ENCODE measurements at regions not wholly inside any gene's neighbourhood (a gene's known extent, or its start where the extent isn't known, plus 50 kb on each side); places are given as distances from the start of the nearest gene placed in this dataset.

DNA sequence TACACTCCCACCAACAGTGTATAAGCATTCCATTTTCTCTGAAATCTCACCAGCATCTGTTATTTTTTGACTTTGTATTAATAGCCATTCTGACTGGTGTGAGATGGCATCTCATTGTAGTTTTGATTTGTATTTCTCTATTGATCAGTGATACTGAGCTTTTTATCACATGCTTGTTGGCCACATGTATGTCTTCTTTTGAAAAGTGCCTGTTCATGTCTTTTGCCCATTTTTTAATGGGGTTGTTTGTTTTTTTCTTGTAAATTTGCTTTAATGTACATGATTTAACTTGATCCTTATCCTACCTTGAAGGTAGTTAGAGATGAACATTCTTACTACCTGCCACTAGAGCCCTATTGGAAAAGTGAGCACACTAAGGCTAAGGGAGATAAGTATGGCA, 151.2 kb upstream of the KIF2A start:
- Histone ChIP-seq H3K4me2 (ENCODE audit: insufficient read depth, low read length) (no peak overlapping the region), H3K36me3 (ENCODE audit: insufficient read depth, low read length) (no peaks in the 10 kb centered on the region), H3K4me3 (ENCODE audit: low read depth in 1 of 2, low read length in 2 of 2) (no peak overlapping the region), H4K20me1 (ENCODE audit: insufficient read depth, low read length) (no peaks in the 10 kb centered on the region), H3K79me2 (ENCODE audit: insufficient read depth, low read length) (no peaks in the 10 kb centered on the region), H3K27ac (ENCODE audit: low read length) (no peak overlapping the region), H3K9me3 (ENCODE audit: insufficient read depth, low read length, severe bottlenecking) (peaks cover 6% of the 10 kb centered on the region), H3K4me1 (ENCODE audit: insufficient read depth, low read length) (peaks cover 5% of the 10 kb centered on the region), H3K9ac (ENCODE audit: low read depth, low read length) (no peak overlapping the region), H3K27me3 (ENCODE audit: insufficient read depth, low read length, poor library complexity) (no peaks in the 10 kb centered on the region), H2AFZ (ENCODE audit: low read depth, low read length) (no peak overlapping the region)
- ATAC-seq (ENCODE audit: insufficient read depth, low read depth) (no peak), DNase-seq (no peak)
- TF ChIP-seq EZH2 (IDR thresholded peaks at IDR 0.05; ENCODE audit: borderline replicate concordance, low read depth, low read length, severe bottlenecking), result no peak
- TF ChIP-seq, protein P1, sequence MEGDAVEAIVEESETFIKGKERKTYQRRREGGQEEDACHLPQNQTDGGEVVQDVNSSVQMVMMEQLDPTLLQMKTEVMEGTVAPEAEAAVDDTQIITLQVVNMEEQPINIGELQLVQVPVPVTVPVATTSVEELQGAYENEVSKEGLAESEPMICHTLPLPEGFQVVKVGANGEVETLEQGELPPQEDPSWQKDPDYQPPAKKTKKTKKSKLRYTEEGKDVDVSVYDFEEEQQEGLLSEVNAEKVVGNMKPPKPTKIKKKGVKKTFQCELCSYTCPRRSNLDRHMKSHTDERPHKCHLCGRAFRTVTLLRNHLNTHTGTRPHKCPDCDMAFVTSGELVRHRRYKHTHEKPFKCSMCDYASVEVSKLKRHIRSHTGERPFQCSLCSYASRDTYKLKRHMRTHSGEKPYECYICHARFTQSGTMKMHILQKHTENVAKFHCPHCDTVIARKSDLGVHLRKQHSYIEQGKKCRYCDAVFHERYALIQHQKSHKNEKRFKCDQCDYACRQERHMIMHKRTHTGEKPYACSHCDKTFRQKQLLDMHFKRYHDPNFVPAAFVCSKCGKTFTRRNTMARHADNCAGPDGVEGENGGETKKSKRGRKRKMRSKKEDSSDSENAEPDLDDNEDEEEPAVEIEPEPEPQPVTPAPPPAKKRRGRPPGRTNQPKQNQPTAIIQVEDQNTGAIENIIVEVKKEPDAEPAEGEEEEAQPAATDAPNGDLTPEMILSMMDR (IDR thresholded peaks at IDR 0.05; ENCODE audit: borderline replicate concordance, extremely low read depth, low read length, poor library complexity, severe bottlenecking), result no peak

DNA sequence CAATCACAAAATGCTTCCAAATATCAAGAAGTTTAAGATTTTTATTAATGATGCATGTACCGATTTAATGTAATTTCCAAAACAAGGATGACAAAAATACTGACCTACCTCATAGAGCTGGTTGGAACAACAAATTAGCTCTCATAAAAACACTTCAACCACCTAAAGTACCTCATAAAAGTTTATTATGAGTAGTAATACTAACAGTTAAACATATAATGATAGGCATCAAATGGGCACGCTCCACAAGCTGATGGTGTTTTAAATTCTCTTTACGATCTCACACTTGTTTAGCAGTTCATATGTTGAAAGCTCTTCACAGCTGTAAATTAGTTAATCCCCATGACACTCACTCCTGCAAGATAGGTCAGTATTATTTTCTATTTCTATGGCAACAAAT, 150.0 kb upstream of the KIF2A start:
- no peaks in the 10 kb centered on the region for H3K36me3 ChIP-seq (ENCODE audit: insufficient read depth, low read length)
- H3K27me3 ChIP-seq (ENCODE audit: insufficient read depth, low read length, poor library complexity), result no peaks in the 10 kb centered on the region
- H3K4me3 ChIP-seq (ENCODE audit: low read depth in 1 of 2, low read length in 2 of 2), result no peak overlapping the region
- TF ChIP-seq, protein P1 (IDR thresholded peaks at IDR 0.05; ENCODE audit: borderline replicate concordance, extremely low read depth, low read length, poor library complexity, severe bottlenecking), result no peak
- TF ChIP-seq EZH2 (IDR thresholded peaks at IDR 0.05; ENCODE audit: borderline replicate concordance, low read depth, low read length, severe bottlenecking), result no peak
- no peaks in the 10 kb centered on the region for H3K4me1 ChIP-seq (ENCODE audit: insufficient read depth, low read length)
- no peak overlapping the region for H3K9ac ChIP-seq (ENCODE audit: low read depth, low read length)
- no peaks in the 10 kb centered on the region for H3K79me2 ChIP-seq (ENCODE audit: insufficient read depth, low read length)
- H2AFZ ChIP-seq (ENCODE audit: low read depth, low read length), result no peak overlapping the region
- H4K20me1 ChIP-seq (ENCODE audit: insufficient read depth, low read length), result no peaks in the 10 kb centered on the region
- ATAC-seq (ENCODE audit: insufficient read depth, low read depth) (no peak), DNase-seq (no peak)
- no peak overlapping the region for H3K27ac ChIP-seq (ENCODE audit: low read length)
- peaks cover 6% of the 10 kb centered on the region for H3K9me3 ChIP-seq (ENCODE audit: insufficient read depth, low read length, severe bottlenecking)
- no peak overlapping the region for H3K4me2 ChIP-seq (ENCODE audit: insufficient read depth, low read length)

DNA sequence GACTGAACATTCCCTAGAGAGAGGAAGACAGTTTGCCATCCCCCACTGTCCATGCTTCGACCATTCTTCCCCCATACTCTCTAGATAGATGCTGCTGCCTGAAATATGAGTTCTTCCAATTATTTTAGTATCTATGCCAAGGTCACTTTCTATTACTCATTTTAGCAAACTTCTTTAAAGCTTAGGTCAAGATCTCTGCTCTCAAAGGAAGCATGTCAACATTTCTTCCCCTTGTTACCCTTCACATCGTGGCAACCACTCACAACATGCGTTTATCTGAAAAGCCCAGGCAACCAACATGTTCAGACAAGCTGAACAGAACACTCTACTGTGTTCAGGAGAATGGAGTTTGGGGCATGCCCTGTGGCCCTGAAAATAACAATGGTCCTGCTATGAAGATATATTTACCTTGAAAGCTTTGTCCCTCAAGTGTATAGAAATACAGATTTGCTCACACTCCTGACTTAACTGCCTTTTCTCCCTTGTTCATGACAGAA, 138.4 kb upstream of the KIF2A start:
- H3K79me2 ChIP-seq (ENCODE audit: insufficient read depth, low read length), result no peaks in the 10 kb centered on the region
- no peak overlapping the region for H2AFZ ChIP-seq (ENCODE audit: low read depth, low read length)
- ATAC-seq (ENCODE audit: insufficient read depth, low read depth) (no peak), DNase-seq (no peak)
- no peak overlapping the region for H3K9ac ChIP-seq (ENCODE audit: low read depth, low read length)
- H3K36me3 ChIP-seq (ENCODE audit: insufficient read depth, low read length), result no peaks in the 10 kb centered on the region
- no peak overlapping the region for H3K4me2 ChIP-seq (ENCODE audit: insufficient read depth, low read length)
- H3K4me1 ChIP-seq (ENCODE audit: insufficient read depth, low read length), result no peaks in the 10 kb centered on the region
- no peak for TF ChIP-seq EZH2 (IDR thresholded peaks at IDR 0.05; ENCODE audit: borderline replicate concordance, low read depth, low read length, severe bottlenecking)
- TF ChIP-seq, protein P1 (IDR thresholded peaks at IDR 0.05; ENCODE audit: borderline replicate concordance, extremely low read depth, low read length, poor library complexity, severe bottlenecking), result no peak
- no peak overlapping the region for H3K4me3 ChIP-seq (ENCODE audit: low read depth in 1 of 2, low read length in 2 of 2)
- no peak overlapping the region for H3K27ac ChIP-seq (ENCODE audit: low read length)
- no peaks in the 10 kb centered on the region for H4K20me1 ChIP-seq (ENCODE audit: insufficient read depth, low read length)
- H3K27me3 ChIP-seq (ENCODE audit: insufficient read depth, low read length, poor library complexity), result peaks cover 4% of the 10 kb centered on the region
- peaks cover 5% of the 10 kb centered on the region for H3K9me3 ChIP-seq (ENCODE audit: insufficient read depth, low read length, severe bottlenecking)
